ENCODE measurements at regions not wholly inside any gene's neighbourhood (a gene's known extent, or its start where the extent isn't known, plus 50 kb on each side); places are given as distances from the start of the nearest gene placed in this dataset.

GRCh38 chrY:17233435-17234109, 646.4 kb downstream of the CDY2B start:
- TF ChIP-seq CTCF (IDR thresholded peaks at IDR 0.05), result no peak
- TF ChIP-seq POLR2A (IDR thresholded peaks at IDR 0.05), result no peak
